GM21367 (cell line): ENCODE measurements at regions not wholly inside any gene's neighbourhood (a gene's known extent, or its start where the extent isn't known, plus 50 kb on each side); places are given as distances from the start of the nearest gene placed in this dataset.

ENCODE experiments used
- ATAC-seq: cut with Tn5 transposase; IDR thresholded peaks from one replicate; pipeline ENCODE4 v1.9.1; 2021; ENCODE audit not compliant: unreplicated experiment

GRCh38 chr13:107078229-107078765 is 510.4 kb upstream of the ARGLU1 start:
- no peak for ATAC-seq

GRCh38 chr13:107076801-107077200 is 508.9 kb upstream of the ARGLU1 start:
- ATAC-seq: no peak

- ATAC-seq: no peak
These were observed 507.6 kb upstream of the ARGLU1 start for GRCh38 chr13:107075576-107075975.

GRCh38 chr13:107070792-107071191 is 502.9 kb upstream of the ARGLU1 start:
- ATAC-seq: no peak

GRCh38 chr13:107069108-107069776 is 501.3 kb upstream of the ARGLU1 start:
- ATAC-seq: no peak

- ATAC-seq: no peak
These were observed 499.4 kb upstream of the ARGLU1 start for GRCh38 chr13:107067381-107067780.

- no peak for ATAC-seq
These were observed 498.4 kb upstream of the ARGLU1 start for GRCh38 chr13:107066355-107066754.

GRCh38 chr13:107065036-107065435 is 497.1 kb upstream of the ARGLU1 start:
- no peak for ATAC-seq

GRCh38 chr13:107057028-107057631 is 489.2 kb upstream of the ARGLU1 start:
- ATAC-seq: no peak

GRCh38 chr13:107043021-107043956 is 475.4 kb upstream of the ARGLU1 start:
- ATAC-seq: no peak

- ATAC-seq: no peak
These were observed 467.8 kb upstream of the ARGLU1 start for GRCh38 chr13:107035778-107036177.

- no peak for ATAC-seq
These were observed 467.2 kb upstream of the ARGLU1 start for GRCh38 chr13:107035186-107035585.

- ATAC-seq: no peak
These were observed 466.4 kb upstream of the ARGLU1 start for GRCh38 chr13:107034236-107034872.

GRCh38 chr13:107031716-107032115 is 463.8 kb upstream of the ARGLU1 start:
- no peak for ATAC-seq

GRCh38 chr13:107028751-107029150 is 460.8 kb upstream of the ARGLU1 start:
- ATAC-seq: no peak

GRCh38 chr13:107025991-107026390 is 458.1 kb upstream of the ARGLU1 start:
- no peak for ATAC-seq

- ATAC-seq: no peak
These were observed 455.4 kb upstream of the ARGLU1 start for GRCh38 chr13:107023335-107023734.

- ATAC-seq: no peak
These were observed 452.5 kb upstream of the ARGLU1 start for GRCh38 chr13:107020393-107020792.

- ATAC-seq: no peak
These were observed 450.3 kb upstream of the ARGLU1 start for GRCh38 chr13:107018285-107018684.

GRCh38 chr13:107006661-107007060 is 438.7 kb upstream of the ARGLU1 start:
- no peak for ATAC-seq

- no peak for ATAC-seq
These were observed 437.6 kb upstream of the ARGLU1 start for GRCh38 chr13:107005577-107005976.
